Limb (tissue), 2 donors: ENCODE measurements at regions not wholly inside any gene's neighbourhood (a gene's known extent, or its start where the extent isn't known, plus 50 kb on each side); places are given as distances from the start of the nearest gene placed in this dataset.
"Not testable (repeated sequence)": the region's sequence is repeated elsewhere in the genome, so short reads cannot be mapped to it uniquely, and the experiment has no call there.

Source experiments
- DNase-seq, 2 donors: peaks; one replicate each; pipeline ENCODE4 v3.0.0-alpha.2; 2016; ENCODE audit errors: extremely low spot score in 2 of 2

GRCh38 chr2:71959494-71959893 lies 188.2 kb downstream of the CYP26B1 start:
- no peak for DNase-seq

DNA sequence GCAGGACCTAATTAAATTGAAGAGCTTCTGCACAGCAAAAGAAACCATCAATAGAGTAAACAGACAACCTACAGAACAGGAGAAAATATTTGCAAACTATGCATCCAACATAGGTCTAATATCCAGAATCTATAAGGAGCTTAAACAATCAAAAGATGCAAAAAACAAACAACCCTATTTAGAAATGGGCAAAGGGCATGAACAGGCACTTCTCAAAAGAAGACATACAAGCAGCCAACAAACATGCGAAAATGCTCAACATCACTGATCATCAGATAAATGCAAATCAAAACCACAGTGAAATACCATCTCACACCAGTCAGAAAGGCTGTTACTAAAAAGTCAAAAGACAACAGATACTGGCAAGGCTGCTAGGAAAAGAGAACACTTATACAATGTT lies 189.2 kb downstream of the CYP26B1 start:
- DNase-seq = not testable (repeated sequence)

- DNase-seq = peak in 1 of 2 donors; percentile 22
Measured at GRCh38 chr2:71952572-71953188, 195.0 kb downstream of the CYP26B1 start.

DNA sequence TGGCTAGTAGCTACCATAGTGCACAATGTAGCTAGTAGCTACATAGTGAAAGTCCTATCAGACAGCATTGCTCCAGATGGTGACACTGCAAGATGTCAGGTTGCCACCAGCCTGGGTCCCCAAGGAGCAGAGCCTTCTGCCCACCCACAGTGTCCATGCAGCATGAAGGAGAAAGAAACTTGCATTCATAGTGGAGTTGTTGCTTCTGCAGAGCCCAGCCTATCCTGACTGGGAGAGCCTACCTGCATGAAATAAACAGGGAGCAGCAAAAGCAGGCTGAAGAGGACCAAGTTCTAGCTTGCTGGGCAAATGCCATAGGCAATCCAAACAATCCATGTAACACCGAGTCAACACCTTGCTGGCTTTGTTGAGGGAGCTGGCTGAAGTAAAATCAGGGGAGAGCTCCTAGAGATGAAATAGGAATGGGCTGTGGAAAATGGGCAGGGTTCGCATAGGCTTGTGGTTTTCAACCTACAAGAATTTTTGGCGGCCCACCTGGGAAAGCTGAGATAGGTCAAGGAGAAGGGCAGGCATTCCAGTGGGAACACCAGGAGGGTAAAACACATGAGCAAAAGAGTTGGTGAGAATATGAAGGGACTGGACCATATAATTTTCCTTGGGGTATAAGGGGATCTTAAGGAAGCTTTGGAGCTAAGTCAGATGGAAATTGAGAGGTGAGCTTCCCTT lies 195.8 kb downstream of the CYP26B1 start:
- DNase-seq = no peak

DNA sequence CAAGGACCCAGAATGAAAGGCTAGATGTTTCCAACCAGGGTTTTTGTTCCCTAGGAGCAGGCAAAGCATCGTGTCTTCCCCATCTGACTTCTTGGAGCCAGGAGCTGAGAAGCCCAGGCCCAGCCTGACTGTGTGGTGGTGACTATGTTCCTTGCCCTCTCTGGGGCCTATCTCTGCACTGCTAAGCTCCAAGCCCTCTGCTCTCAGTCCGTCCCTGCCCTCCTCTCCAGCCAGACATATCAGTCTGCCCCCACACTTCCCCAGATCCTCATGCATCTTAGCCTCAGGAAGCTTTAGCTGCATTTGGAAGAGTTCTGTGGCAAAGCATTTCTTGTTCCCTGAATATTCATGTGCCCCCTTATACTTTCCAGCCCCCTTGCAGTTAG lies 196.6 kb downstream of the CYP26B1 start:
- no peak for DNase-seq

DNA sequence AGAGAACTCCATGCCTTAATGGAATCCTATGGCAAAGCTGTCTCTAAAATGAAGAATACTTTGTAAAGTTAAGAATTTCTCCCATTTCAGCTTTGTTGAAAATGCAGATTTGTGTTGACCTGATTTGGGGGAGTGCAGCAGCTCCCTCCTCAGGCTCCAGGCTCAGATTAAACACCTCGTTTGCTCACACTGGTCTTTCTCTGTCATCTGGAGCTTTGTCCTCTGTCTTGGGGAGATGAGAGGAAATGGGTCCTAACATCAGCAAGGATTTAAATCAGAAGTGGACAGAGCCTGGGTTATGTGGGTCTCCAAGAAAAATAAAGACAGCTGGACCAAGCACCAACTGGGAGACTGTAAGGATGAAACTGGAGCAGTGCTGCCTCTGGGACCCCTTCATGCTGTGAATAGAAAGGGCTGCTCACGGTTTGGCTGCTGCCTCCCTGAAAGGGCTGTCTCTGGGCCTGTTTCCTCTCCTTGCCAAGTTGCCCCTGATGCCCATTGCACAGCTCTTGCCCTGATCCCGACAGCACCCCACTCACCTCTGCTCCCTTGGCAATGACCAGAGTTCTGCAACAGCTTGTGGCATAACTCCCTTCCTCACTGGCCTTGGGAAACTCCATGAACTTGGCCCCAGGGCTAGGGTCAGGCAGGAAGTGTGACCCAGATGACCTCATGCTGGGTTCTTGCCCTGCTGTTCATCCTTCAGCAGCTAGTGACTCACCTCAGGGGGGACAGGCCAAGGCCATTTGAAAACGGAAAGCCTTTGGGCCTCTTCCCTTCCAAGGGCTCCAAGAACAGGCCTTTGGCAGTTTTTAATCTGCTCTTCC lies 197.2 kb downstream of the CYP26B1 start:
- DNase-seq = peak in 1 of 2 donors; percentile 19

DNA sequence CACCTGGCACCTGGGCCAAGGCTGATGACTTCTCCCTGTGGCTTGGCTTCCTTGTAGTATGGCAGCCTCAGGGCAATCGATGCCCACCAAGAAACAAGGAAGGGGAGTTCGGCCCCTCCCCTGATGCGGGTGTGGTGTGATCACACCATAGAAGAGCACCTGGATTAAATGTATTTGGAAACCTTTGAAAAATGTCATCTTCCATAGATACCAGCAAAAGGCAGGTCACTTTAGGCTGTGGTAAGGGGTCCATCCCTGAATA lies 198.2 kb downstream of the CYP26B1 start:
- DNase-seq = no peak

DNA sequence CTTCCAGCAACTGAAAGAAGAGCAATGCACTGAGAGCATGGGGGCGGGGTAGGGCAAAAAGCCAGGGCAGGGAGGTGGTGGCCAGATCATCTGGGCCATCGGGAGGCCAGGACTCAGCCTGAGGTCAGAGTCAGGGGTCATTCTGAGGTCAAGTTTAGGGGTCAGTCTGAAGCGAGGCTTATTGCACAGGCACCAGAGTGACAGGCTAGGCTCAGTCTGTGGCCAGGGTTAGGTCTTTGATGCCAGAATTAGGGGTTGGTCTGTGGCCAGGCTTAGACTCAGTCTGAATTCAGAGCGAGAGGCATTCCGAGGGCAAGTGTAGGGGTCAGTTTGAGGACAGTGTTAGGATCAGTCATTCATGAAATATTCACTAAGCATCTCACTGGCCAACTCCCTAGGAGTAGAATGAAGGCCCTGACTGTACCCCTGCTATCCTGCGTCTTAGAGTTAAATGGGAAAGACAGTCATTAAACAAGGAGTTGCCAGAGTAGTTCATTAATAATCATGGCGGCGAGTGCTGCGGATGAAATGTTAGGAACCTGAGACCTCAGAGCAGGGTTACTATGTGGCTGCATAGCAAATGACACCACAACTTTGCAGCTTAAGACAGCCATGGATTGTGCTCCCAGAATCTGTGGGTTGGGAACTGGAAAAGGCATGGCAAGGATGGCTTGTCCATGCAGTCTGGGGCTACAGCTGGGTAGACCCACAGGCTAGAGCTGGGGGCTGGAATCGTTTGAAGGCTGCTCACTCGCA lies 198.7 kb downstream of the CYP26B1 start:
- DNase-seq = no peak

- DNase-seq = no peak
Measured at GRCh38 chr2:71947809-71948208, 199.9 kb downstream of the CYP26B1 start.

- DNase-seq = no peak
Measured at GRCh38 chr2:71945603-71945959, 202.1 kb downstream of the CYP26B1 start.

DNA sequence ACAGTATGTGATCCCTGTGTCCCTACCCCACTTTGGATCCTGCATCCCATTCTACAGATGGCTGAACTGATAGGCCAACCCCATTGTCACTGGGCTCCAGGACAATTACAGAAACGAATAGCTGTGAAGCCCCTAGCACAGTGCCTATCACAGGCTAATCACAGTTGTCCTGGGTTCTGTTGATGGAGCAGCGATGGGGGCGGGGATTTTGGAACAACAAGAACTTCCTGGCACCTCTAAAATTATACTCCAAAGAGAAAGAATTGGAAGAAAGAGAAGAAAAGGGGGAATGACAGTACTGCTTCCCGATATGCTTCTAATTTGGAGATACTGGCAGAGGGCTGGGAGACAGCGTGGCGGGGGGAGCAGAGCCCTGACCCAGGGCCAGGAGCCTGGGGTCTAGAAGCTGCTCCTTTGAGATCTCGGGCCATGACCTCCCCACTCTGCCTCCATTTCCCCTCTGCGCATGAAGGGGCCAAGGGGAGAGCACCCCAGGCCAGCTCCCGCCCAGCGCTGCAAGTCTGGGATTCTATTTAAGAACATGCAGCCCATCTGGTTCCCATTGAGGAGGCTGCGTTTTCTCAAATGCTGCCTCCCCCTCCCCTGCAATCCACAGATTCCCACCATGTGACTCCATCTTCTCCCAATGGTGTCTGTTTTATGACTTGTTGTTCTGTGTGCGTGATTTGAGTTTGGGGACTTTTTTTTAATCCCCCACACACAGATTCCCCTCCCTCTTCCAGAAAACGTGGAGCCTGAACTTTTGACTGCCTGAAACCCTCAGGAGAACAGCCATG lies 202.7 kb downstream of the CYP26B1 start:
- peak; percentile 58 to 75 for DNase-seq

- DNase-seq = peak in 1 of 2 donors; percentile 26
Measured at GRCh38 chr2:71944183-71944550, 203.5 kb downstream of the CYP26B1 start.

DNA sequence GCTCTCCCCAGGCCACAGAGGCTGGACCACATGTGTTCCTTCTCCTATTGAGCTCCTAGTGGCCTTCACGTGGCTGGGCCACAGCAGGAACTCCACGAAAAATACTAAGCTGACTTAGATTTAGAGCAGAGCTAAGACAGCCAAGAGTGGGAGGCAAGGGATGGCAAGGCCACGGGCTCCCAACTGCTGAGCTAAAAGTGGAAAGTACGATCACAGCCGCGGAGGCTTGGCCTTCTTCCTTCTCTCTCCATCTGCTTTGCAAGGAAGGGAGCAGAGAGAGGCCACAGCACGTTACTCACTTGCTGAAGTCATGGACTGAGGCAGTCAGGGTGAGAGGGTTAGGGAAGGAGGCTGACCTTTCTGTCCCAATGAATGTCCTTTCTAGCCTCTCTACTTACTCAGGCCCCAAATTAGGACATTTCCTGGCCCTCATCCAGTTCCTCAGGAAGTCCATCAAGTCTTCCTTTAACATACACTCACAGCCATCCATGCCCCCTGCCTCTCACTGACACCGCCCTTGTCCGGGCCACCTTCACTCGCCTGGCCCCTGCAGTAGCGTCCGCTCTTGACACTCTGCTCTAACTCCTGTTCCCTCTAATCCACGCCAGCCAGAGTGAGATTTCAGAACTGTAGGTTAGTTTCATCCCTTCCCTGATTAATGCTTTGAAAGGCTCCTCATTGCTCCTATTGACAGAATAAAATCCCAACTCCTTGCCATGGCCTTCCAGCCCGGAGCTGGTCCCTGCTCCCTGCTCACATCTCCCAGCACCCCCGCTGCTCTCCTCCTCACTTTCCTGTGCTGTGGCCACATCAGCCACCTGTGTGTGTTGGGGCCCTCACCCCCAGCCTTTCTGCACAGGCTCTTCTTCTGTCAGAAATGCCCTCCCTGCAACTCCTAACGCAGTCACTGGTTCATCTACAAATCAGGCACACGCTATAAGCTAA lies 204.2 kb downstream of the CYP26B1 start:
- DNase-seq = peak in 1 of 2 donors; percentile 28

DNA sequence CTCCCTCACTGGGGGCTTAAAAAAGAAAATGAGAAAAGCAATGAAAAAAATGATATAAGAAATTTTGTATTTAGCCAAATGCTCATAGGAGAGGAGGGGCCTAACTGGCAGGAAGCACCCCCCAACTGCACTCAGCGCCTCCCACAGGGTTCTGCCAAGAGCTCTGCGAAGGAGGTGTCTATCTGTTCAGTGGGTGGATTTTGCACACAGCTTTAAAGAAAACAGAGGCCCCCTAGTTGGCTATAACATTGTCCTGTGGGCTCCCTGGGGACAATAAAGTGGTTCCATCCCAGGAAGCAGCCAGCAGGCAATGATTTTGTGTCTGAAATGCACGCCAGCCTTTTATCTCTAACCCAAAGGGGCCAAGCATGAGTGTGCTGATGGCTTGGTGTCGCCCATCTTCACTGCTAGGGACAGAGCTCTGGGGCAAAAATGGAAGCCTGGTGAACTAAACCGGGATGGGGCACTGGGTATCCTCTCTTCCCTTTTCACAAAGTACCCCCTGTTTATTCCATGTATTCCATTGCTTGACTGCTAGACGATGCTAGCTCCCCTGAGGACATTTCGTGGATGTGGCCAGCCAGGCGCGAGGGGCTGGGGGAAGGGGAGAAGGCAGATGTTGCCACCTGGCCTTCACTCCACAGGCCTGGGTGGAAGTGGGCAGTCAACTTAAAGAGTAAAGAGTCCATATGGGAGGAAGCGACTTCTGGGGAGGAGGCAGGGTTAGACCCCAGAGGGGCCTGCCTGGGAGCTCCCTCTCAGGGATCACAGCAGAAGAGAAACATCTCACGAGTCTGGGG lies 205.7 kb downstream of the CYP26B1 start:
- DNase-seq = peak in 1 of 2 donors; percentile 27

GRCh38 chr2:71940695-71941094 lies 207.0 kb downstream of the CYP26B1 start:
- peak in 1 of 2 donors; percentile 20 for DNase-seq

DNA sequence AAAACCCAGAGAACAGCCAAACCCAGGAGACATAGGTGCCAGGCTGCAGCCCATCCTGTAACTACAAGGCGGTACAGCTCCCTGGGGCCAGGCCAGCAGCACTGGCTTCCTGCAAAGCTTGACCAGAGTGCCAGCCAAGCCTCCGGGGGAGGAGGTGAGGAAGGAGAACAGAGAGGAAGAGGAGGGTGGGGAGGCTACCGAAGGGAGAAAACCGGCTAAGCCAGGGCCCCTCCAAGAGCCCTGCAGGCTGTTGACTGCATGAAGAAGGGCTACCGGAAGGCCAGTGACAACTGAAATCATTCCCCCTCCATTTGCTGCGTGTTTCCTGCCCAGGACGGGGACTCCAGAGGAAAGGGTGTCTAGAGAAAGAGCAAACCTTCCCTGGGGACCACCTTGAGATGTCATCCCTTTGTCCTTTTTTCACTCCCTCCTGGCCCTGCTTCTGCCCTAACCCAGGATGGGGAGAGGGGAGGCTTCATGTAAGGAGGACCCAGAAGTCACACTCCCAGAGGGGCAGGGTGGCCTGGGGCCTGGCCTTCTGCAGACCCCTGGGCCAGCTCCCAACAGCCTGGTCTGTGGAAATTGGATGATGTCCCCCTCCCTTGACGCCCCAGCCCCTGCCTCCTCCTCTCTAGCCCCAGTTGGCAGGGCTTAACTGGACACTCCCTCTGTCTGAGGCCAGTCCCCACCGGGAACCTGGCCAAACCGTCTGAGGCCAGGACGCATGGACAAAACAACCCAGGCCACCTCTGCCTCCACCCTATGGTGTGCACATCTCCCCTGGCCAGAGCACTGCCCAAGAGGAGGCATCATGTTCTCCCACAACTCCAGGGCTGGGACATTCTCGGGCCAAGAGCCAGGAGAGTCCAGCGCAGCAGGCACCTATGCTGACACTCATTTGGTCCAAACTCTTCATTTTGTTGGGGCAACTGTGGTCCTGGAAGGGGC lies 207.8 kb downstream of the CYP26B1 start:
- peak in 1 of 2 donors; percentile 25 for DNase-seq

DNA sequence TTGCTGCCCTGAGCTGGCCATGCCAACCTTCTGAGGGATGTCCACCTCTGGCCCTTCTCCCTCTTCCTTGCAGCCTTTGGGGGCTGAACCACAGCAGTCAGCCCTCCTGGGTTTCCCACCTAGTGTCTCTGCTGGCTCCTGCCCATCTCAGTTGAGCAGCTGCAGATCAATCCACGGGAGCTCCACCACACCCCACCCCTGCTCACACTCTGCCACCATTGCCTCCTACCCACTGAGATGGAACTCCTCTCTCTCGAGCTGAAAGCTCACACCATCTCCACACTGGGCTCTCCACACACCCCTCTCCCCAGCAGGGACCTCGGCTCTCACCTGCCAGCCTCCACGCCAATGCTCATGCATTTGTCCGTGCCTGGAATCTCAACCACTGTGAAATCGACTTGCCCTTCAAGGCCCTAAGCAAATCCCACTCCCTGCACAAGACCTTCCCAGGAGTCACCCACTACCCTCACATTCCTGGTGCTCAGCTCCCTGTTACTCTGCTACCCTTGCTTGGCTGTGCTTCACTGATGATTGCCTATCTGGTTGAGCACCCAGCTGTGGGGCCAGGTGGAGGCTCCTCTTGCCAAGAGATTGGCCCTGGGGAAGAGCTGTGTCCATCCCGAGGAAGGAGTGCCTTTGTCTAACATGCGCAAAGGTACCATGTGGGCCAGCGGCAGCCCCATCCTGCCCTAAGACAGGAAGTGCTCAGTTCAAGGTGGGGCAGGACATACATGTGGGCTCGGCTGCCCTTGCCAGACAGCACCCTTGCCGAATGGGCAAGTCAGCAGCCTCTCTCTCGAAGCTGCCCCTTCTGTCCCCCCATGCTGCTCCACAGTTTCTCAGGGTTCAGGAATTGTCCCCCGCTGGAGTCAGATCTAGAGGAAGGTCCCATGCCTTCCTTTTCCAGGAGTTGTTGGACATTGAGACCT lies 208.7 kb downstream of the CYP26B1 start:
- peak in 1 of 2 donors; percentile 18 for DNase-seq
